HUDEP-2 (cell line): ENCODE measurements at regions not wholly inside any gene's neighbourhood (a gene's known extent, or its start where the extent isn't known, plus 50 kb on each side); places are given as distances from the start of the nearest gene placed in this dataset.

ENCODE experiments used
- DNase-seq, 76 experiments: peaks; one replicate each; lab custom pipeline; 2025; ENCODE audit not compliant: unreplicated experiment in 76 of 76; lab: John Stamatoyannopoulos, UW

DNA sequence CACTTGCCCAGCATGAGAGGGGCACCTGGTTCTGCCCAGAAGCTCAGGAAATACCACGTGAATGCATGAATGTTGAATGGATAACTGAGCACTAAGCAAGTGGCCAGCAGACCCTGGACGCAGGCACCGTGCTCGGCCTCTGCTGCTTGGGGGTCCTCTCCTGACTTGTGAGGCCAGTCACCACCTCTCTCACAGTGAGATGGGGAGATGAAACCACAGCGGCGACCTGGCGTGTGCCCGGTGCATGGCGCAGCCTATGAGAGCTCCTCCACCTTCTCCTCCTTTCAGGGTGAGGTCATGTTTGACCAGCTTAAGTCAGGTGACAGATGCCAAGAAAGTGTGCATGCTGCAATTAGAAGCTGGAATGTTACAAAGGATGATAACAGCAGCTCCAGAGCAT is 75.5 kb downstream of the HMX1 start:
- DNase-seq, result no peak

DNA sequence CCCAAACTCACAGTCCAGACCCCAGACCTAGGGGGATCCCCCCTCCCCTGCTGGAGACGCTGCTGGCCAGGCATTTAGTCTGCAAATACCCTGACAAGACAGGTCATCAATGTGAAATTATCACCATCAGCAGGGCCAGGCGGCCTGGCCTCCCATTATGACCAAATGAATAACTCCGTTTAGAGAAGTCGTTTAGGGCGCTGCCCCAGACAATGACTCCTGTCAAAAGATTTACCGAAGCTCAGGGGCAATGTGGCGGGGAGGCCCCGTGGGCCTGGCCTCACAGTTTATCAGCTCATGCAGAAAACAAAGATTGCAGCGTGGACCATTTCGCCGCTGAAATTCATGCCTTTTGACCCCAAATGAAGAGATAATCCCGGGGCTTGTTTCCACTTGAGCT is 76.5 kb downstream of the HMX1 start:
- DNase-seq, result no peak

DNA sequence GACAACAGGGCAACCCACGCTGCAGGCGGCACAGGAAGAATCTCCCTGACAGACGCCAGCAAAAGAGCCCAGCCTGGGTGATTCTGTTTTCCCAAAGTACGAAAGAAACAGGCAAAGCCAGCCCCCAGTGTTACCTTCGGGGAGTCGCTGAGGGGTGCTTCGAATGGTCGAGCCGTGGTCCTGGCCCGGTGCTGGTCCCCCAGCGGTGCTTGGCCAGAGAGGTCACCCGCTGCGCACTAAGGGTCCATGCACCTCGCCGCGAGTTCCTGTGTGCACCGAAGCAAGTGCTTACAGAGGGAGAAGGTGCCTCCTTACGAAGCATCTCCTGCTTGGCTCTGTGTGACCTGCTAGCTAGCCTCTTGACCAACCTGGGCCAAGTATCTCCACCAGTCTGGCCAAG is 77.1 kb downstream of the HMX1 start:
- DNase-seq, result no peak

DNA sequence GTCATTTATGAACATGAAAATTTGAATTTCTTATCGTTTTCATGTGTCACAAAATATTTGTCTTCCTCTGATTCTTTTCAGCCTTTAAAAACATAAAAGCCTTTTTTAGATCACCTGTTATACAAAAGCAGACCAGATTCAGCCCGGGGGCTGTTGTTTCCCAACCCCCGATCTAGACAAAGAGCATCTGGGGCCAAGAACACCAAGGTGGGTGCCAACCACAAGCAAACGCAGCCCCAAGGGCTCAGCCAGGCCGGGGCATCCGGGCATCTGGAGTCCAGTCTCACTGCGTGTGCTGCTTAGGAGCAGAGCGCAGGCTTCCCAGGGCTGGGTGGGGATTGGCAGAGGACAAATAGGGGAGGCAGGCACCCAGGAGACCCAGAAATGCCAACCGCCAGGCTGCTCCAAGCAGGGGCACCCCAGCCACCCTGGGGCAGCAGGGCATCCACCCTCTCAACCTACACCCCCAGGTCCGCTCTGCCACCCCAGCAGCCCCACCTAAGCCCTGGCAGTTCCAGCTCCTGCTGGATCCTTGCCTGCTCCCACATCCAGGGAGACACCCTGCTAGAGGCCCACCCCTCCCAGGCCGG is 78.0 kb downstream of the HMX1 start:
- no peak for DNase-seq

DNA sequence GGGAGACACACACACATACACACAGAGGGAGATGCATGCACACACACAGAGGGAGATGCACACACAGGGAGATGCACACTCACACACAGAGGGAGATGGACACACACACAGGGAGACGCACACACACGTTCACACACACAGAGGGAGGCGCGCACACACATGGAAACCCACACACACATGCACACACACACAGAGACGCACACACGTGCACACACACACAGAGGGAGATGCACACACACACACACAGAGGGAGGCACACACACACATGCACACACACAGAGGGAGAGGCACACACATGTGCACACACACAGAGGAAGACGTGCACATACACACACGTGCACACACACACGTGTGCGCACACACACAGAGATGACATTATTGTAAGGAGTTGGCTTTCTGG is 79.1 kb downstream of the HMX1 start:
- no peak for DNase-seq

DNA sequence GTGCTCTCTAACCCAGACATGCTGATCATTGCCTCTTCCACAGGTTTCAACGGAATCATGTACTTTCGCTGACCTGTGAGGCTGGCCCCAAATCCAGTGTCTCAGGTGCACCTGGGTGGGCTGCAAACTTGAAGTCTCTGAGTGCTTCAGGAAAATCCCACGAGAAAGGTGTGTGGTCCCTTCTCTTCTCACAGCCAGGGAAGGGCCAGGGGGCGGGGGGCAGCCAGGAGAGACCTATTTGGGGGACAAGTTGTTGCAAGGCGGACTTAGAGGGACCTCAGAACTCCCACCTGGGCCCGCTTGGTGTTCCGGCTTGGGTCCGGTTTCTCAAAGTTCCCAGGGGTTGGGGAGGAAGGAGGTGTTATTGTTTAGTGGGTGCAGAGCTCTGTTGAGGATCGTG is 80.0 kb downstream of the HMX1 start:
- no peak for DNase-seq

DNA sequence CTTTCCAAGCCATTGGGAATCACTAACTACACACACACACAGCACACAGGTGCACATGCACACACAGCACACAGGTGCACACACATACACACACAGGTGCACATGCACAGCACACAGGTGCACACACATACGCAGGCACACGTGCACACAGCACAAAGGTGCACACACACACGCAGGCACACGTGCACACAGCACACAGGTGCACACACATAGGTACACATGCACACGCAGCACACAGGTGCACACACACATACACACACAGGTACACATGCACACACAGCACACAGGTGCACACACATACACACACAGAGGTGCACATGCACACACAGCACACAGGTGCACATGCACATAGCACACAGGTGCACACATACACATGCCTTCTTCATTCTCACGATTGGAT is 80.9 kb downstream of the HMX1 start:
- DNase-seq, result no peak

DNA sequence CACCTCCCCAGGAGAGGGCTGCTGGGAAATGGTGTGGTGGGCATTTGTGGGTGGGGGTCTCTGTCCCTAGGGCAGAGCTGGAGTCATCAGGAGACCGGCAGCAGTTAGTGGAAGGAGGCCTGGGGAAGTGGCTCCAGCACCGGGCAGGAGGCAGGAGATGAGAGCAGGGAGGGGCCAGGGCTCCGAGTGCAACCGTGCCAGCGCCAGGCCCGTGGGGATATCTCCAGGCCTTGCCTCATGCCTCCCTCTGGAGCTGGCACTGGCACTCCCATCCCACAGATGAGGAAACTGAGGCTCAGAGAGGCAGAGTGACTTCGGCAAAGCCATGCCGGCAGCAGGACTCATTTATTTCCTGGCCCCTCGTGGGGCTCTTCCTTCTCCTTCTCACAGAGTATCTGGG is 83.5 kb downstream of the HMX1 start:
- DNase-seq, result no peak

DNA sequence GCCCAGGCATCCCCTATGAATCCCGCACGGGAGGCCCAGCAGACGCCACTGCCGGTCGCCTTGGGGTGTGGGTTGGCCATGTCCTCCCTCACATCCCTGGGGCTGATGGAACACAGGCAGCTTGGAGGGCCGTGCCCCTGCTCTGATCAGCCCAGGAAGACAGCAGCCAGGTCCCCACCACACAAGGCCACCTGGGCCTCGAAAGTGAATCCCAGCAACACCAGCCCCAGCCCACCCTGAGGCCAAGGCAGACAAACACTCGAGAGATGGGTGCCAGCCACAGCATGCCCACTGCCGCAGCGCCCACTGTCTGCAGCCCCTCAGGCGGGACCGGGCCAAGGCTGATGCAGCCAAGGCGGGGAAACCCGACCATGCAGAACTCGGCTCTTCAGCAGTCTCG is 85.5 kb downstream of the HMX1 start:
- no peak for DNase-seq

DNA sequence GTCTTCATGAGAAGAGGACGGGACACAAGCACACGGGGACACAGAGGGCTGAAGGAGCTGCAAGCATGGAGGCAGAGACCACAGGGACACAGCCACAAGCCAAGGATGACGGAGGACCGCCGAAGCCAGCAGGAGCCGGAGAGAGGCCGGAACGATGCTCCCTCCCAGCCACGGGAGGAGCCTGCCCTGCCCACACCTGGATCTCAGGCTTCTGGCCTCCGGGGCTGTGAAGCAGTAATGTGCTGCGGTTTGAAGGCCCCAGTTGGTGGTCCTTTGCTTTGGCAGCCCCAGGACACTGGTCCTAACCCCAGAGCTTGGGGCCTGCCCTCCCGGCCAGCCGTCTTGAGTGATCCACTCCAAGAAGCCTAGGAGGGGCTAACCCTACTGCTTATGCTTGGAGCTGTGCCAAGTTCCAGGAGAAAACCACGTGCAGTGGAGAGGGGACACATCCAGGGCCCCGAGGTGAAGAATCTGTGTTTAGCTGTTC is 85.9 kb downstream of the HMX1 start:
- DNase-seq, result no peak

DNA sequence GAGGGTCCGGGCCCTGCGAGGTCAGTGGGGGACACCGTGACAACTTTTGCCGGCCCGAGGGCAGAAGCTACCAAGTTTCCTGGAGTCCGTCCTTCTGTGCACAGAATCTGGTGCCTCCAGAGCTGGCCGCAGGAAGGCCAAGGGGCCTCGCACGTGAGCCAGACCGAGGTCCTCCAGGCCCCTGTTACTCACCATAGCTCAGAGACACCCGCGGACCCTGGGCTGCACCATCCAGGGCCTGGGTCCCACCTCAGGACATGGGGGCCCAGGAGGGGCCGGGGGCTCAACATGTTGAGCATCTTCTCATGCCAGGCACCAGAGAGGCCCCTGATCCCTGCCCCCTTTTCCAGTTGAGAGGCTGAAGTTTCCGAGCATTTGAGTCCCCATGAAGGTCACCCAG is 87.9 kb downstream of the HMX1 start:
- DNase-seq, result no peak

DNA sequence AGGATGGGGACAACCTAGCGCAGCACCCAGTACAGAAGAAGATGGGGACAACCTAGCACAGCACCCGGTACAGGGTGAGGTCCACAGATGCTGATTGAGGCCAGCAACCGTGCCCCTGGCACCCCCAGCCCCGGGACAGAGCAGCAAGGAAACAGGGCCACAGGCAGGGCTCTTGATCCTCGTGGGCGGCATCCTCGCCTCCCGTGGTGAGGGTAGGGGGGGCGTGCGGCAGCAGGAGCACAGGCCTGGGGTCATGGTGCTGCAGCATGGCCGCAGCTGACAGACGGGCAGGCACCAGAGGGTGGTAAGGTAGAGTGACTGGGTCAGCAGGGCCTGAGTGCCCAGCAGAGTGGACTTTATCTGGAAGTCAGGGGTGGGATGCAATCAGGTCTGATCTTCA is 89.5 kb downstream of the HMX1 start:
- no peak for DNase-seq

DNA sequence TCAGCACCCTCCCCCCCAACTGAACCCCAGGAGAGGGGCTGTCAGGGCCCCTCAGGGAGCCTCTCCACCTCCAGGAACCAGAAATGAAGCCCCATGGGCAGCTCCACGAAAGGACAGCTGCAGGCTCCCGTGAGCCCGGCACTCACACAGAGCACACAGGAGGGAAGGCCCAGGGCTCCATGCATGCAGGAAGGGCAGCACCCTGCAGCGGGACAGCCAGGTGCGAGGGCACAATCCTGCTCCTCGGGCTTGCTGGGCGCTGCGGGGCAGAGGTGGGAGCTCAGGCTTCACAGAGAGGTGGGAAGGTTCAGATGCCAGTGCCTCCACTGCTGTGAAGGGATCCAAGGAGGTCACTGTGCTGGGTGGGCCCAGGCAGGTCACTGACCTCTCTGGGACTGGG is 90.0 kb downstream of the HMX1 start:
- no peak for DNase-seq

DNA sequence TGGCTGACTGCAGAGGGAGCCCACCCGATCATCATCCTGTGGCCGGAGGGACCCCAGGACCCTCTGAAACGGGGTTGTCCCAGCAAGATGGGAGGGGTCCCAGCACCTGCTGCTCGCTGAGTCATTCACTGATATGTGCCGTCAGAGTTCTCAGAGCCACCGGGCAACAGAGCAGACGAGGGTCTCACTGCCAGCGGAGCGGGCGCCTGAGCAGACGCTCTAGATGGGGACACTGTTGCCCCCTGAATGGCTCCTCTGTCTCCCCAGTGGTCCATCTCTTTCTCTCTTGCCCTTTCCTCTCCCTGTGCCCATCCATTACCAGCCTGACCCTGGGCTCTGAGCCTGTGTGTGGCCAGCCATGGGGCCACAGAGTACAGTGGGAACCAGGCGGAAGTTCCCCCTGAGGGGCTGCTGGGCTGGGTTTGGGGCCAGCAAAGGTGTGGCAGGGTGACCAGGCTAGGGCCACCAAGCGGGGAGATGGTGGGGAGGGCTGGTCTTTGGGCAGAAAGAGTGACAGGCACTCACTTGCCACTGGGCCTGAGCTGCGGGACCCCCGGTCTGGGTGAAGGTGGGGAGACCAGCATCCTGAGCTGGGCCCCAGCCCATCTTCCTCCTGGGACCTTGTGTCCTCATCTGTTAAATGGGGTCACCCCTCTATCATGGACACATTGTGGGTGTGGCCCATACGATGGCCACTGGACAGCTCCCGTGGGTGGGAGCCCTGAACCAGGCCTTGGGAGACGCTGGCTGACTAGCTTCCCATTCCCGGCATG is 90.9 kb downstream of the HMX1 start:
- no peak for DNase-seq

DNA sequence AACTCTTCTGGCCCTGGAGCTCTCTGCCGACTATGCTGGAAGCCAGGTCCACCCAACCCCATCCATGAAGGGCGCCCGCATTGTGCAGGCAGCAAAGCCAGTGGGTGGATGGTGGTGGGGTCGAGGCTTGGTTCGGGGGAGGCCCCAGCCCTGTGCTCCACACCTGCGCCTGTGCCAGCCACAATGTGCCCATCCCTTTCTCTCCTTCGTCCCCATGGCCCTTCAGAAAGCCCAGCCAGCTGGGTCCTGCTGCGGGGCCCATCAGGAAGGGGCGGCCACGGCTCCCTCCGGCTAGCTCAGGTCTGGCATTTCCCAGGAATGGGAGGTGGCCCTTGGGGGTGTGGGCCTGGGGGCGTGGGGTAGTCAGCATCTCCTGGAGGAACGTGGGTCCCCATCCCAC is 91.6 kb downstream of the HMX1 start:
- no peak for DNase-seq

DNA sequence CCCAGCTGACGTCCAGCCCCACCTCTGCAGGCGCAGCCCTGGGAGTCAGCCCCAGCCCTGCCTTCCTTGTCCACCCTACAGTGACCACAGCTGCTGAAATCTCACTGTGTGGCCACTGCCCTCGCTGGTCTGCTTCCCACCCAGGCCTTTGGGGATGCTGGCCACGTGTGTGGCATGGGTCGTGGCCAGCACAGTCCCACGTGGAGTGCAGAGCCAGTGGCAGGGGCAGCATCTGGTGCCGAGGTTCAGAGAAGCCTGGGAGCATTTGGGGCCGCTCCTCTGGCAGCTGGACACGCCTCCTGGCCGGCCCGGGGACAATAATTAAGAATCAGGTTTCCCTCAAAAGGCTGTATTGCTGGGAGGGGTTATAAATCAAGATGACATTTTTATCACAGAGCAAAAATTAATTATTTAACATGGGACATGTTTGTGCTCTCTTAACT is 92.1 kb downstream of the HMX1 start:
- no peak for DNase-seq

DNA sequence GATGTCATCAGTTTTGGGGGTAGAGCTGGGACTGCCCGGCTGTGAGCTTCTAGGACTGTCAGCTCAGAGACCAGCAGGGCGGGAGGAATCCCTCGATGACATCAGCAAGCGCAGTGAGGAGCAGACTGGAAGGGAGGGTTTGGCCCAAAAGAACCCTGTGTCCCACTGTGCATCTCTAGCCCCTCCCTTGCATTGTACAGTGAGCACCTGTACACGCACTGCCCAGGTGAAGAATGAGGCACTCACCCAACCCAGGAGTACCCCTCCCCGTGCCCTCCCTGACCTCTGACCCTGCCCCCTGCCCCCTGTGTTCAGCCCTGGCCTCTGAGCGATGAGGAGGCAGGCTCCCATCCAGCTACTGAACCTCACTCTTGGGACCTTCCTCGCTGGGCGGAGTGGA is 92.9 kb downstream of the HMX1 start:
- no peak for DNase-seq

DNA sequence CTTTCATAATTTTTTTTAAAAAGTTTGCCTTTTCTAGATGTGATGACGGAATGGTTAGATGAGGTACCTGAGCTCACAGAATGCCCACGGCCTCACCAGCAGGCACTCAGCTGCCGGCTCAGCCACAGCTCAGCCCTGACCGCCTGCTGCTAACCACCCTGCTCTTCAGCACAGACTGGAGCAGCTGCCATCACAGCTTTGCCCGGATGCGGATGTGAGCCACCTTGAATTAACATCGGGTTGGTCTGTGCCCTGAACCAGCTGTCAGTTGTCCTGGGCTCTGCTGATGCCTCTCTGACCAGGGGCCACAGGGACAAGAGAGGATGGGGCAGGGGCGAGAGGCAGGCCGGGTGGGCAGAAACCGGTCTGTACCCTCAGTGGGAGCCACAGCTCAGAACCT is 93.3 kb downstream of the HMX1 start:
- no peak for DNase-seq

DNA sequence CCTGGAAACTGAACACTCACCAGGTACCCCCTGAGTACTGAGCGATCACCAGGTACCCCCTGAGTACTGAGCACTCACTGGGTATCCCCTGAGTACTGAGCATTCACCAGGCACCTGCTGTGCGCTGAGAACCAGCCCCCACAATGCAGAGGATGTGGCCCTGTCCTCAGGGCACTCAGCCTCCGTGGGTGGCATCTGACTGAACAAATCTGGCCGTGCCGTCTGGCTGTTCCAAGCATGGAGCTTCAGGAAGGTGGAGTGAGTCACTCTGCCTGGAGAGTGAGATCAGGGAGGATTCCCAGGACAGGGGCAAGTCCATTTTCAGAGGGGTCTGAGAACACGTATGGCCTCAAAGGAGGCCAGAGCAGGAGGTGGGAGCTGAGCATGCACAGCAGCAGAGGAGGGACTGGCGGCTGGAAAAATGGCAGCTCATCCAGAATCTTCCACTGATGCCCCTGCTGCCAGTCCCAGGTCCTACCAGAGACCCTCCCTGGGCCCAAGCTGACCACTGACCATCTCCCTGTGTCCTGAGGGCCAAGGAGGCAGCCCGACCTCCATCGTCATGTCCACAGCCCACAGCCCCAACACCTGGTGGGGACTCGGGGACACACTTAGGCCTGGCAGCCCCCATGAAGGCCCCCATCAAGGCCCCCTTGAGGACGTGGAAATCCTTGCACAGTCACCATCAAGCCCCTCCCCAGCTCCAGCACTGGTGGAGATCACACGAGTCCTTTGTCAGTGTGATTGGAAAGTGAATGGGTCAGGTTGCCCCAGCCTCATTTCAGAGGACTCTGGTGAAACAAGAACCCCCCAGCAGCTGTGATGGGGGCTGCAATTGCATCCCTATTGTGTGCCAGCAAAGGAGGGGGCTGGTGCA is 94.1 kb downstream of the HMX1 start:
- DNase-seq, result no peak

DNA sequence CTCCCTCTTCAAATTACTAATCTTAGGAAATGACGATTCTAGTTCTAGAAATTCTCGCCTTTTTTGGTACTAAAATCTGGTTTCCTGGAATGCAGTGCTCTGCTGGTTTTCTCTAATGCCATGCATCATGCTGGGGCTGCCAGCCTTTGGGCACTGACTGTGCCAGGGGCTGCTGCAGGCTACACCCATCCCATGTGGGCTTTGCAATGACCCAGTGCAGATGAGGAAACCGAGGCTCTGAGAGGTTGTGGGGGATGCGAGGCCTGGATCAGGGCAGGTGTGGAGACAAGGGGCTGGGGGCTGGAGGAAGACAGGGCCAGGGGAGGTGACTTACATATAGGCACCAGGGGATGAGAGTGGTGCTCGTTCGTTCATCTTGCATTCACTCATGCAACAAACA is 95.3 kb downstream of the HMX1 start:
- no peak for DNase-seq

DNA sequence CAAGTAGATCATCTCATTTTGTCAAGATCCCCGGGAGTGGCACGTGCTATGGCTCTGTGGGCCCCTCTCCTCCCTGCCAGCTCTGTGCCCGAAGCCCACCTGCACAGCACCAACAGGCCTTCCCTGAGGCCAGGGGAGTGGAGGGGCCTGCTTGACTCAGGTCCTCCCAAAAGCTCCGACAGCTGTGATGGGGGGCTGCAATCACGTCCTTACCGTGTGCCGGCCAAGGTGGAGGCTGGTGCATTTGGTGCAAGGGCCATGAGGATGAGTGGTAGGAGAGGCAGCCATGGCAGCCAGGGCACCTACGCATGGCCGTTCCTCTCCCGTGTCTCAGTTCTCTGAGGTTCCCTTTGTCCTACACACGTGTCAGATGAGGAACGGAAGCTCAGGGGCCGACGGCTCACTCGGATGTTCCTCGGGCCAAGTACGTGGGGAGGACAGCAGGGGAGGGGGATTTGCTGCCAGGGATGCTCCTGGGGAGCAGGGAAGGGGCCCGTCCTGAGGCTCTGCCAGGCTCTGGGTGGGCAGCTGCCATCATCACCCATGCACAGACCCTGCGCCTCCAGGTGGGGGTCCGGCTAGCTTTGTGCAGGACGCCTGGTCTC is 95.8 kb downstream of the HMX1 start:
- DNase-seq, result no peak
